PFSK-1 (cell line): ENCODE measurements at regions not wholly inside any gene's neighbourhood (a gene's known extent, or its start where the extent isn't known, plus 50 kb on each side); places are given as distances from the start of the nearest gene placed in this dataset.

Experiments
- FOXP2 ChIP-seq: optimal IDR thresholded peaks from 2 replicates; pipeline ENCODE3; 2011; ENCODE audit warnings: borderline replicate concordance, control low read depth, inconsistent platforms; ENCODE audit not compliant: insufficient read depth; ENCODE audit errors: extremely low read length, extremely low read depth
- POLR2AphosphoS5 ChIP-seq: IDR thresholded peaks from 2 replicates; pipeline ENCODE4 v1.6.1; 2012; ENCODE audit warnings: low read depth, mild to moderate bottlenecking, control low read depth, low read length, moderate library complexity
- REST ChIP-seq, 2 experiments: IDR thresholded peaks; 2 replicates each; pipeline versions ENCODE4 v1.6.1 to v1.8.0; 2011 to 2012; ENCODE audit warnings: low read depth in 2 of 2, low read length in 2 of 2, control low read depth in 1 of 2, inconsistent platforms in 1 of 2, mild to moderate bottlenecking in 1 of 2, moderate library complexity in 1 of 2; ENCODE audit not compliant: insufficient read depth in 1 of 2
- SIN3A ChIP-seq: IDR thresholded peaks from 2 replicates; pipeline ENCODE4 v1.6.1; 2012; ENCODE audit warnings: mild to moderate bottlenecking, low read length, moderate library complexity, borderline replicate concordance; ENCODE audit not compliant: insufficient read depth
- TAF1 ChIP-seq: IDR thresholded peaks from 2 replicates; pipeline ENCODE4 v1.6.1; 2012; ENCODE audit warnings: low read length, control low read depth, borderline replicate concordance; ENCODE audit not compliant: insufficient read depth

DNA sequence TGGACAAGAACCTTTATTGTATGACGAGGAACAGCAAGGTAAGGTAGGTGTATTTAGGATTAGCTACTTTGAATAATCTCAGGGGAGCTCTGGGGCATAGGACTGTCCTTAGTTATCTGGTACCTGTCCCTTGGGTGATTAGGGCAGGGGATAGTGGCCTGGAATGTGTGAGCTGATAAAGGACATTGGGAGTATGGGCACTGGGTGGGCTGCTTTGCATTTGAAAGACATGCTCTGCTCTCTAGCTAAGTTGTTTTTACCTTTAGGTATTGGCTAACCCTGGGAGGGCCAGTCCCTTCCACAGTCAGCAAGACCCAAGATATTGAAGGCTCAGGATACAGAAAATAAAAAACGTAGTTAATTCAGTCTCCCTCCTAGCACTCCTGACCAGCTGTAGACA is 282.8 kb upstream of the C9orf72 start:
- TF ChIP-seq SIN3A (no peak), POLR2AphosphoS5 (no peak), TAF1 (no peak), REST (IDR thresholded peaks at IDR 0.05; ENCODE audit: insufficient read depth in 1 of 2, low read depth in 2 of 2, low read length in 2 of 2) (no peak), FOXP2 (no peak)

- no peak for TF ChIP-seq POLR2AphosphoS5
These were observed 283.5 kb upstream of the C9orf72 start for GRCh38 chr9:27856748-27857147.

DNA sequence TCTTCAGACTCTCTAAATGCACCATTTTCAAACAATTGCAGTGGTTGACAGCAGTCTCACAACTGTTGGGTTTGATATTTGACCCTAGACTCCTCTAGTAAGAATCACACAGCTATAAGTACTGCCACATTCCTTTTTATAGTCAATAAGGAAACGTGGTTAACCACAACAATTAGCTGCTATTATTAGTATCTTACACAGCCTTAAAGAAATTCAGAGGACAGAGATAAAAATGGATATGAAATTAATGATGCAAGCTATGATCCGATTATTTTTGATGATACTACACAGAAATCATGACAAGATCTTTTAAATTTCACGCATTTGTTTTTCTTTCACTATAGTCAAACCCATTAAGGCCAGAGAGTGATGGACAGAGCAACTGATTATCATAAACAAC is 288.6 kb upstream of the C9orf72 start:
- TF ChIP-seq REST (IDR thresholded peaks at IDR 0.05; ENCODE audit: insufficient read depth in 1 of 2, low read depth in 2 of 2, low read length in 2 of 2): no peak
- no peak for TF ChIP-seq POLR2AphosphoS5
- TF ChIP-seq SIN3A: no peak
- TF ChIP-seq FOXP2: no peak
- TF ChIP-seq TAF1: no peak

- no peak for TF ChIP-seq REST (IDR thresholded peaks at IDR 0.05; ENCODE audit: insufficient read depth in 1 of 2, low read depth in 2 of 2, low read length in 2 of 2)
- TF ChIP-seq TAF1: no peak
- no peak for TF ChIP-seq SIN3A
These were observed 291.6 kb upstream of the C9orf72 start for GRCh38 chr9:27864644-27865438.

DNA sequence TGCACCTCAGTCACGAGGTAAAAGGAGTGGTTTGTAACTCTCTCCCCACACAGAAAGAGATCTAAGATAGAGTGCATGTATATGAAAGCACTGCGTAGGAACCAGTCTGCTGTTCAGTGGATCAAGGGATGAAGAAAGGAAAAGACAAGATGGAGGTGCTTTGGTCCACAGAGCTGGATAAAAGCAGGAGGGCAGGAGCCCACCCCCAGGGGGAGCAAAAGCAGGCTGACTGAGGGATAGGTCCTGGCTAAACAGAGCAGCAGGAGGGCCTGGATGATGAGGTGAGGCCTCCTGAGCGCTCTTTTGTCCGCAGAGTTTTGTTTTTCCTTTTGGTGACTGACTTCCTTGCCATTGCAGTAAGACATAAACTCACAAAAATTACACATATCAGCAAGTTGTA is 293.5 kb upstream of the C9orf72 start:
- TF ChIP-seq TAF1: no peak
- no peak for TF ChIP-seq SIN3A
- TF ChIP-seq FOXP2: no peak
- TF ChIP-seq REST (IDR thresholded peaks at IDR 0.05; ENCODE audit: insufficient read depth in 1 of 2, low read depth in 2 of 2, low read length in 2 of 2): no peak
- no peak for TF ChIP-seq POLR2AphosphoS5
